OCI-LY1 (cell line): ENCODE measurements at regions not wholly inside any gene's neighbourhood (a gene's known extent, or its start where the extent isn't known, plus 50 kb on each side); places are given as distances from the start of the nearest gene placed in this dataset.

Source experiments
- H2AFZ ChIP-seq: fragments of 200-600 bp; sonication (generic), shearing (Covaris generic); 2 replicates; pipeline ENCODE4 v1.6.0; 2014; ENCODE audit warnings: antibody characterized with exemption, mild to moderate bottlenecking, low read length
- H3F3A ChIP-seq: fragments of 200-600 bp; sonication (generic), shearing (Covaris generic); 2 replicates; pipeline ENCODE4 v1.6.0; 2014; ENCODE audit warnings: mild to moderate bottlenecking, antibody characterized with exemption, low read length, moderate library complexity; ENCODE audit not compliant: insufficient read depth
- H3K27ac ChIP-seq: fragments of 200-600 bp; sonication (generic); 2 replicates; pipeline ENCODE4 v1.5.1; 2014; ENCODE audit warnings: low read length, mixed run types, mild to moderate bottlenecking, low read depth; ENCODE audit not compliant: poor library complexity, severe bottlenecking
- H3K27me3 ChIP-seq: fragments of 200-600 bp; sonication (generic); 2 replicates; pipeline ENCODE4 v1.6.0; 2014; ENCODE audit warnings: antibody characterized with exemption, mild to moderate bottlenecking, low read length, moderate library complexity; ENCODE audit not compliant: insufficient read depth
- H3K36me3 ChIP-seq: fragments of 200-600 bp; sonication (generic); 2 replicates; pipeline ENCODE4 v1.6.1; 2014; ENCODE audit warnings: mild to moderate bottlenecking, antibody characterized with exemption, low read length, moderate library complexity, mixed read lengths; ENCODE audit not compliant: insufficient read depth
- H3K4me1 ChIP-seq: fragments of 200-600 bp; sonication (generic); 2 replicates; pipeline ENCODE4 v1.5.1; 2014; ENCODE audit warnings: mild to moderate bottlenecking, low read length, moderate library complexity; ENCODE audit not compliant: insufficient read depth, severe bottlenecking
- H3K4me2 ChIP-seq: fragments of 200-600 bp; sonication (generic), shearing (Covaris generic); 2 replicates; pipeline ENCODE4 v1.6.1; 2014; ENCODE audit warnings: low read length
- H3K4me3 ChIP-seq: fragments of 200-600 bp; sonication (generic); 2 replicates; pipeline ENCODE4 v1.5.1; 2014; ENCODE audit warnings: low read length, low read depth, mild to moderate bottlenecking, mixed read lengths; ENCODE audit not compliant: poor library complexity, severe bottlenecking
- H3K79me2 ChIP-seq: fragments of 200-600 bp; shearing (Covaris generic); 2 replicates; pipeline ENCODE4 v1.6.1; 2016; ENCODE audit warnings: mixed run types, low read length, mixed read lengths; ENCODE audit not compliant: insufficient read depth
- H3K9ac ChIP-seq: fragments of 200-600 bp; sonication (generic), shearing (Covaris generic); 2 replicates; pipeline ENCODE4 v1.6.1; 2014; ENCODE audit warnings: mild to moderate bottlenecking, low read length, mixed read lengths
- H3K9me2 ChIP-seq: fragments of 200-600 bp; sonication (generic), shearing (Covaris generic); 2 replicates; pipeline ENCODE4 v1.6.1; 2014; ENCODE audit warnings: low read depth, mild to moderate bottlenecking, low read length, mixed read lengths
- H3K9me3 ChIP-seq: fragments of 200-600 bp; shearing (Covaris generic); 2 replicates; pipeline ENCODE4 v1.6.1; 2014; ENCODE audit warnings: low read length, mixed read lengths
- H4K20me1 ChIP-seq: fragments of 200-600 bp; sonication (generic), shearing (Covaris generic); 2 replicates; pipeline ENCODE4 v1.6.0; 2016; ENCODE audit warnings: mild to moderate bottlenecking, low read length; ENCODE audit not compliant: insufficient read depth
- EZH2 ChIP-seq: fragments of 200-600 bp; sonication (generic), shearing (Covaris generic); IDR thresholded peaks from 2 replicates; pipeline ENCODE4 v1.8.0; 2017; ENCODE audit warnings: borderline replicate concordance, mixed run types, mild to moderate bottlenecking, antibody characterized with exemption, low read length, moderate library complexity, mixed read lengths
- TF ChIP-seq, protein P1 (sequence below): fragments of 200-600 bp; sonication (generic), shearing (Covaris generic); IDR thresholded peaks from 2 replicates; pipeline ENCODE4 v1.5.1; 2017; ENCODE audit warnings: mild to moderate bottlenecking, antibody characterized with exemption, low read length, moderate library complexity, mixed read lengths

- no peaks in the 10 kb centered on the region for H3K4me1 ChIP-seq
- no peak overlapping the region for H3K27ac ChIP-seq
- no peaks in the 10 kb centered on the region for H3K27me3 ChIP-seq
- no peak overlapping the region for H3K4me3 ChIP-seq
- no peaks in the 10 kb centered on the region for H3F3A ChIP-seq
- H3K36me3 ChIP-seq: no peaks in the 10 kb centered on the region
- no peak overlapping the region for H3K4me2 ChIP-seq
- H2AFZ ChIP-seq: no peak overlapping the region
- no peaks in the 10 kb centered on the region for H3K9me3 ChIP-seq
- H3K9ac ChIP-seq: no peak overlapping the region
- no peaks in the 10 kb centered on the region for H4K20me1 ChIP-seq
- TF ChIP-seq EZH2: no peak
- TF ChIP-seq, protein P1, sequence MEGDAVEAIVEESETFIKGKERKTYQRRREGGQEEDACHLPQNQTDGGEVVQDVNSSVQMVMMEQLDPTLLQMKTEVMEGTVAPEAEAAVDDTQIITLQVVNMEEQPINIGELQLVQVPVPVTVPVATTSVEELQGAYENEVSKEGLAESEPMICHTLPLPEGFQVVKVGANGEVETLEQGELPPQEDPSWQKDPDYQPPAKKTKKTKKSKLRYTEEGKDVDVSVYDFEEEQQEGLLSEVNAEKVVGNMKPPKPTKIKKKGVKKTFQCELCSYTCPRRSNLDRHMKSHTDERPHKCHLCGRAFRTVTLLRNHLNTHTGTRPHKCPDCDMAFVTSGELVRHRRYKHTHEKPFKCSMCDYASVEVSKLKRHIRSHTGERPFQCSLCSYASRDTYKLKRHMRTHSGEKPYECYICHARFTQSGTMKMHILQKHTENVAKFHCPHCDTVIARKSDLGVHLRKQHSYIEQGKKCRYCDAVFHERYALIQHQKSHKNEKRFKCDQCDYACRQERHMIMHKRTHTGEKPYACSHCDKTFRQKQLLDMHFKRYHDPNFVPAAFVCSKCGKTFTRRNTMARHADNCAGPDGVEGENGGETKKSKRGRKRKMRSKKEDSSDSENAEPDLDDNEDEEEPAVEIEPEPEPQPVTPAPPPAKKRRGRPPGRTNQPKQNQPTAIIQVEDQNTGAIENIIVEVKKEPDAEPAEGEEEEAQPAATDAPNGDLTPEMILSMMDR: no peak
- no peaks in the 10 kb centered on the region for H3K79me2 ChIP-seq
- no peaks in the 10 kb centered on the region for H3K9me2 ChIP-seq
These were observed 219.7 kb upstream of the PPP2R2D start for GRCh38 chr10:131681122-131681521.

- H3K27me3 ChIP-seq: no peaks in the 10 kb centered on the region
- TF ChIP-seq EZH2: no peak
- TF ChIP-seq, protein P1: no peak
- H3K79me2 ChIP-seq: no peaks in the 10 kb centered on the region
- H3K4me3 ChIP-seq: no peak overlapping the region
- H3K27ac ChIP-seq: no peak overlapping the region
- H3F3A ChIP-seq: no peaks in the 10 kb centered on the region
- H3K9ac ChIP-seq: no peak overlapping the region
- H3K4me1 ChIP-seq: no peaks in the 10 kb centered on the region
- H3K36me3 ChIP-seq: no peaks in the 10 kb centered on the region
- H3K4me2 ChIP-seq: no peak overlapping the region
- no peaks in the 10 kb centered on the region for H4K20me1 ChIP-seq
- no peaks in the 10 kb centered on the region for H3K9me3 ChIP-seq
- no peaks in the 10 kb centered on the region for H3K9me2 ChIP-seq
- H2AFZ ChIP-seq: no peak overlapping the region
These were observed 219.2 kb upstream of the PPP2R2D start for GRCh38 chr10:131681656-131682055.

GRCh38 chr10:131682271-131682962 lies 218.4 kb upstream of the PPP2R2D start:
- Histone ChIP-seq H4K20me1 (no peaks in the 10 kb centered on the region), H2AFZ (no peak overlapping the region), H3K9ac (no peak overlapping the region), H3F3A (no peaks in the 10 kb centered on the region), H3K79me2 (no peaks in the 10 kb centered on the region), H3K36me3 (no peaks in the 10 kb centered on the region), H3K9me2 (no peaks in the 10 kb centered on the region), H3K9me3 (no peaks in the 10 kb centered on the region), H3K4me1 (no peaks in the 10 kb centered on the region), H3K27ac (no peak overlapping the region), H3K27me3 (no peaks in the 10 kb centered on the region), H3K4me2 (no peak overlapping the region), H3K4me3 (no peak overlapping the region)
- TF ChIP-seq, protein P1: no peak
